Right ventricle myocardium superior (tissue), 1 donor: ENCODE measurements at regions not wholly inside any gene's neighbourhood (a gene's known extent, or its start where the extent isn't known, plus 50 kb on each side); places are given as distances from the start of the nearest gene placed in this dataset.

Source experiments
- ATAC-seq: fragments of 200-7000 bp; cut with Tn5 transposase; one replicate; pipeline ENCODE4 v1.9.1; 2020; ENCODE audit warnings: mild to moderate bottlenecking; ENCODE audit not compliant: poor library complexity
- DNase-seq: peaks from one replicate; pipeline ENCODE4 v3.0.0-alpha.2; 2020
- intact Hi-C: fragments of 100-400 bp; cut with DNase I; formaldehyde crosslinking; loops from one replicate; pipeline ENCODE4 v1.11.2; 2022
- donor health status: DM: no; HTN: yes; CAD: no; lungs with severe emphysema.

DNA sequence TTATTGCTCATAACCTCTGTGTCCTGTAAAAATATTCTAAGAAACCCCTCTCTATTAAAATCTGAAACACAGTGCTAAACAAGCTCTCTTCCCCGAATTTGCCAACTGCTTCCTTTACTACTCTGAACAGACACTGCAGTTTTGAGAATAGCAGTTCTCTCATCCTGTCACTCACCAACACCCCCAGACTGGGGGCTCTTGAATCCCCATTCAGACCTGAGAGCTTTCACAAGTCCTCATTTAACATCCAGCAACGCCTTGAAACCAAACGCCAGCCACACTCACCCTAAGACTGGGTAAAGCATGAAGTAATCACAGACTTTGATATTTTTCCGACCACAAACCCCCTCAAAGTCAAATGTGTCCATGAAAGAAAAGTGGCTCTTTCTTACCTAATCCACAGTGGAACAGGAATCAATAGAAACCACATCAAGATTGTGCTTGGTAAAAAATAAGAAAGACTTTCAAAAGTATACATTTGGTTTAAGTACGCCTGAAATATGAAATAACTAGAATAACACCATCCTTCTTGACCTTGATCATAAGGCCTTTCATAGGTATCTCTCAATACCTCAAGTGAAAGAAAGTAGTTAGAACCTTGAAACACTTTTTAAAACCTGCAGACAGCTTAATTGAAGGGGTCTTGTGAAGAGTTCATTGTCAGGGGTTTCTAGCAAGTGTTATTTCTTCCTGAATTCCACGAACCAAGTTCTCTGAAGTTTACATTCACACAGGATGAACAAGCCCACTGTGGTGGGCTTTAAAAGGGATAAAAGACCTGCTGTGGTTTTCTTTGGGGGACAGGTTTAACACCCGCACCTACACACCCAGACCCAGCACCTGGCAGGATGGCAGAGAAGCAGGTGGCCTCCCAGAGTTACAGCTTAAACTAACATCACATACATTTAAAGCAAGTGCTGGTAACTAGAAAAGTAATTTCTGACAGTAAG lies 412.6 kb downstream of the MLLT3 start:
- intact Hi-C loops: loop anchor here (10.0 kb wide), 1 partner anchor 105 kb away; no protein-coding TSS in a partner anchor
- no peak for DNase-seq
- ATAC-seq: no peak

DNA sequence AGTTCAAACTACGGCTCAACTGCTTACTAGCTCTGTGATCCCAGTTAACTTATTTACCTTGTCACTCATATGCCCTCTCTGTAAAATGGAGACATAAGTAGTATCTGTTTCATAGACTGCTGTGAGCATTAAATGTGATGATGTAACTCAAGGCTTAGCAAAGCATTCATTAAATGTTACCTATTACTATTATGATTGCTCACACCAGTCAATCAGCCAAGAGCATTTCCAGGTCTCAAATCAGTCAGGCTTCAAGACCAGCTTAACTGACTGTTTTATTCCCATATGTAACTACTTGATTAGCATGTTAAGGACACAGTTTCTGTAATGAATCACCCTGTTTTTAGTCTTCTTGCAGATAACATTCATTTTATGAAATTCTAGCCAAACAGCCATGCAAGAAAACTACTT lies 413.3 kb downstream of the MLLT3 start:
- intact Hi-C loops: no loop called here
- no peak for DNase-seq
- no peak for ATAC-seq

DNA sequence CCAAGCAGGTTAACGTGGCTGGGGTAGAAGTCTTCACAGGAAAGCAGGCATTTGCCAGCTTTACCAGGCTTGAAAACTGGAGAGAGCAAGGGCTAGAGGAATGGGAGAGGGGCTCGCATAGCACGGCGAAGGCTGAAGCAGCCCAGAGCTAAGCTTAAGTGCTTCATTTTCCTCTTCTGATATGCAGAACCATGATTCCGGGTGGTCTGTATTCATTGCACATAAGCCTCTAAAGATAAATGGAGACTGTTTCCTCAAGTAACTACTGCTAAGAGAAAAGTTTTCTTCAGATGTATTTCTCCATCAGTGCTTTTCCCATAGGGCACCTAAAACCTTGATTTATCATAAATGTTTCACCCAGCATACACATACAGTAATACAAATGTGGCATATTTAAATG lies 414.1 kb downstream of the MLLT3 start:
- ATAC-seq (no peak), DNase-seq (no peak)
- intact Hi-C loops: no loop called here

GRCh38 chr9:20207176-20207575 lies 415.1 kb downstream of the MLLT3 start:
- intact Hi-C loops: no loop called here
- no peak for ATAC-seq
- no peak for DNase-seq

DNA sequence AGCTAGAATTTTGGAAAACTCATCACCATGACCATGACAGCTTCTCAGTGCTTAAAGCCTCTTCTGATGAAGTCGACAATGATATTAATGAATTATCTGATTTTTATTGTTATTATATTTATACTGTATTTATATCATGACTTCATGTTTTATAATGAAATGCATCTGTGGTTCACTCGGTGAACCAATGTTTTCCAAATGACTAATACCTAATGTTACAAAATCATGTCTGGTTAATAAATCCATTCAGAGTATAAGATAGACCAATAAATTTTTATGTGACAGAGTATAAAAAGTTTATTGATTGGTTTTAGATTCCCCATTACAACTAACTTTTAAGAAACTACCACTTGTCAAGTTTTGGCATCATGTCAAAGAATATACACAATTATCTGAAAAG lies 416.5 kb downstream of the MLLT3 start:
- DNase-seq (no peak), ATAC-seq (no peak)
- intact Hi-C loops: no loop called here

DNA sequence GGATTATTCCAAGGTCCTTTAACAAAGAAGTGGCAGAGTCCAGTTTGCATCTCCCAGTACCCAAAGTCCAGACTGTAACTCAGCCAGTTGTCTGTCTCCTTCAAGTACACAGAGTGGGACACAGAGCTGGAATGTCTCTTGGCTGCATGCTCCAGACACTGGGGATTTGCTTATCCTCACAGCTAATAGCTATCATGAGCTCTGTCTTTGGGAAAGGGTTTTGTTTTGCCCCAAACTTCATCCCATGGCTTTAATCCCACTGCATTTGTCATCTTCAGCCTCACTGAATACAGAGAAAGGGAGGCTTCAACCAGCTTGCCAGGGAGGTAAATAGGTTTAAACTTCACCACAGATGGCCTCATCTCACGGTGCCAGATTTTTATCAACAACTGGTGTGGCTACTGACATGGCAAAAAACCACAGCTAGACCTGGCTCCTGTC lies 412.2 kb upstream of the SLC24A2 start:
- no peak for ATAC-seq
- intact Hi-C loops: no loop called here
- no peak for DNase-seq

GRCh38 chr9:20200581-20200980 lies 411.7 kb upstream of the SLC24A2 start:
- no peak for ATAC-seq
- no peak for DNase-seq
- intact Hi-C loops: no loop called here

DNA sequence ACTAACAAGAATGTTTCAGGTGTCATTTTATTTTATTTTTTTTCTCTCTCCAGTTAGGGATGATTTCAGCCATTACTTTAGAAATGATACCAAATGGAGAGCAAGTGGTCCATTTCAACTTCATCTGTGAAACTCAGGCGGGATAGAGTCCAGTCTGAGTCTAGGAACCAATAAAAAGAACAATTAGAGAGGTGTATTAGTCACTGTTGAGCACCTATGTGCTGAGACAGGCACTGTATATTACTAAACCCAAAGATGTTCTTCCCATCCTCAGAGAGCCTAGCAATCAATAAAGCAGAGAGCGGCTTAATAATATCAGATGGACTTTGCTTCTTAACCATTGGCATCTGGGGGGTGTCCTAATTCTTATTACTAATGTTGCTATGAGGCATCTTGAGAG lies 410.3 kb upstream of the SLC24A2 start:
- intact Hi-C loops: no loop called here
- DNase-seq (no peak), ATAC-seq (no peak)

DNA sequence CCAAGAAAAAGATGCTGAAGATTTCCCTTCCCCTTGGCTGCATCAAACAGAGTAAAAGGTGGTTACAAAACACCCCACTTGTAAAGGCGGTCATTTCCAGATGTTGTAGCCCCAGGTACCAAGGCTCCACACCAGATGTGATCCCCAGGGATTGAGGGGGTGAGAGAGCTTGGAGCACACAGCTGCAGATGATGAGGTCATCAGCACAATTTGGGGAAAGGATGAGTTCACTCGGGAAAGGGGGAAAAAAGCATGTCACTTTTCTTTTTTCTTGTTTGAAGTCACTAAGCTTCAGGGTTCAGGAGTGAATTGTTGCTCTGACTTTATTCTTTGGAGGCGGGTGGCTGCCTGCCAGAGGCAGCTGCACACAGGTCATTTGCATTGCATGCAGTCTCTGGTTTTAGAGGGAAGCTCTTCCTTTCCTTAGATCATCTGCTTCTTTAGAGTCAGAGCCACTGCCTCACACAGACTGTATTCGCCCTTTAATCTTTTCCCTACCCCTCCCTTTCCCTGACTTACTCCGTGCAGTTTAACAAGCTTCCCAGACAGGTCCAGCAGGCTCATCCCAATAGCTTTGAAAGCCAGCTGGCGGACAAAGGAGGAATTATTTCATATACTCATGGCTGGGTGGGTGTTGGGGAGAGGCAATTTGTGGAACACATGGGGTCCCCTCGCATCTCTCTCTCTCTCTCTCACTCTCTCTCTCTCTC lies 409.3 kb upstream of the SLC24A2 start:
- ATAC-seq (no peak), DNase-seq (no peak)
- intact Hi-C loops: no loop called here

DNA sequence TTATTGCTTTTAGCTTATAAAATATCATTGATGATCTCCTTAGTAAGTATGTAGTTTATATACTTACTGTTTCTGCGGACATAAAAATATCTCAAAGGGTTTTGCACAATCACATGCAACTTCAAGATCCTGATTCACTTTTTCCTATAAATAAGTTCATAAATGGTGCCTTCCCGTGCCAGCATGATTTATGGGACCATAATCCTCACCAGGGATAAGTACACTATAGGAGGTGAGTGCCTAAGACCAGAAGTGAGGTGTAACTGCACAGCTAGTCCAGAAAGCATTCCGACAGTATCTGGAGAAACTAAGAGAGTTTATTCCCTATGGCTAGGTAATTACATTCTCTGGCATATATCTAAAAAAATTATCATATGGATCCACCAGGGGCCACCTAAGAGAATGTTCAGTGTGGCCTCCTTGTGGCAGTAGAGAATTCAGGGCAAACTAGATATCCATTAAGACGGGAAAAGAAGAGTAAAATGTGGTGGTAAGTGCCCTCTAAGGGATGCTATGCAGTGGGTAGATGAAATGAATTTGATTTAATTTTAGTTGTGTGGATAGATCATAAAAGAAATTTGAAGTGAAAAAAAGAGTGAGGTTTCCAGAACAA lies 402.5 kb upstream of the SLC24A2 start:
- ATAC-seq (no peak), DNase-seq (no peak)
- intact Hi-C loops: no loop called here

GRCh38 chr9:20189871-20190270 lies 401.0 kb upstream of the SLC24A2 start:
- intact Hi-C loops: no loop called here
- DNase-seq (no peak), ATAC-seq (no peak)

- intact Hi-C loops: no loop called here
- ATAC-seq (no peak), DNase-seq (no peak)
Measured at GRCh38 chr9:20188616-20189369, 400.0 kb upstream of the SLC24A2 start.

GRCh38 chr9:20187318-20187717 lies 398.5 kb upstream of the SLC24A2 start:
- ATAC-seq (no peak), DNase-seq (no peak)
- intact Hi-C loops: no loop called here

DNA sequence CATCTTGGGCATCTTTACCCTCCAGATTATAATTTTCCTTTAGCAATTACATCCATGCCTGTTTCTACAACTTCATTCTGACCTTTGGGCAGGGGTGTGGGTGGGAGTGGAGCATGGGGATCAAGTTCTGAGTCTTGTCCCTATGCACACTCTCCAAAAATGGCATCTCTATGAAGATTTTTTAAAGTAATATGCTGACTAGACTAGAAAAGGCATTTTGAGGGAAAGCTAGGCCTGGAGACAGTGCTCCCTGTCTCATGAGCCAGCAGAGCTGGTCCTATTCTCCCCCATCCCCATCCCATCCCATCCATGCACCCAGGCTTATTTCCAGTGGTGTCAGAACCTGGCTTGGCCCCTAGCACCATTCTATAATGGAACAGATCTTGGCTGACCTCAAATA lies 398.0 kb upstream of the SLC24A2 start:
- DNase-seq: no peak
- intact Hi-C loops: no loop called here
- ATAC-seq: no peak

- ATAC-seq (no peak), DNase-seq (no peak)
- intact Hi-C loops: no loop called here
Measured at GRCh38 chr9:20186231-20186630, 397.4 kb upstream of the SLC24A2 start.

DNA sequence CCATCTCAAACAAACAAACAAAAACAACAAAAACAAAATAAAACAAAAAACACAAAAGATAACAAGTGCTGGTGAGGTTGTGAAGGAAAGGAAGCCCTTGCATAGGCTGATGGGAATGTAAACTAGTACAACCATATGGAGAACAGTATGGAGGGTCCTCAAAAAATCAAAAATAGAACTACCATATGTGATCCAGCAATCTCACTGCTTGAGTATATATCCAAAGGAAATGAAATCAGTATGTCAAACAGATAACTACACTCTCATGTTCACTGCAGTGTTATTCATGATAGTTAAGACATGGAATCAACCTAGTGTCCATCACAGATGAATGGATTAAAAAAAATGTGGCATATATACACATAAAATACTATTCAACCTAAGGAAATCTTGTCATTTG lies 395.7 kb upstream of the SLC24A2 start:
- intact Hi-C loops: no loop called here
- DNase-seq (no peak), ATAC-seq (no peak)

DNA sequence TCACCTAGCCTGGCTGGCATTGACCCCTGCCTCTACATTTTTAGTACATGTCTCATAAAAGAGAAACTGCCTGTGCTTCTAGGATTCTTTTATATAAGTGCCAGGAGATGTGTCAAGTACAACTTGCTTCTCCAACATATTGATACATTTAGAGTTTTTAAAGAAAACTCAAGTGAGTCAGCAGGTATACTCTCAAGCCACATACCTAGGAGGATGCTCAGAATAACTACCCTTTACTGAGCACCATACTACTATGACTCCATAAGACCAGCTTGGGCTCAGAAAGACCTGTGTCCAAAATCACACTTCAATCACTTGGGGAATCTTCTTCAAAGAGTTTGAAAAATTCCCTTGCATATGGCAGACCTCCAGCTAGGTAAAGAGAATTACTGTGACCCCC lies 389.8 kb upstream of the SLC24A2 start:
- intact Hi-C loops: loop anchor here (10.0 kb wide), 1 partner anchor 56 kb away; no protein-coding TSS in a partner anchor
- ATAC-seq: no peak
- DNase-seq: no peak

- DNase-seq (no peak), ATAC-seq (no peak)
- intact Hi-C loops: loop anchor here (10.0 kb wide), 1 partner anchor 57 kb away; no protein-coding TSS in a partner anchor
Measured at GRCh38 chr9:20178197-20178596, 389.4 kb upstream of the SLC24A2 start.

- intact Hi-C loops: loop anchor here (10.0 kb wide), 1 partner anchor 65 kb away; no protein-coding TSS in a partner anchor
- no peak for DNase-seq
- no peak for ATAC-seq
Measured at GRCh38 chr9:20170122-20170521, 381.3 kb upstream of the SLC24A2 start.
